ENCODE measurements at regions not wholly inside any gene's neighbourhood (a gene's known extent, or its start where the extent isn't known, plus 50 kb on each side); places are given as distances from the start of the nearest gene placed in this dataset.
A peak's percentile ranks its signal among the peaks of the same experiment; 100 is the strongest.

GRCh38 chr7:86949052-86949778 lies 110.2 kb downstream of the ELAPOR2 start:
- DNase-seq (ENCODE audit: low spot score) (no peak), FAIRE-seq (peak; percentile 56)

- DNase-seq (ENCODE audit: low spot score), result peak; percentile 46
- FAIRE-seq, result peak; percentile 9
Observed at GRCh38 chr7:86947929-86948328, 111.5 kb downstream of the ELAPOR2 start.

- no peak for DNase-seq (ENCODE audit: low spot score)
- FAIRE-seq, result no peak
Observed at GRCh38 chr7:86943447-86943846, 116.0 kb downstream of the ELAPOR2 start.

GRCh38 chr7:86942995-86943394 lies 116.5 kb downstream of the ELAPOR2 start:
- no peak for DNase-seq (ENCODE audit: low spot score)
- FAIRE-seq, result no peak

- DNase-seq (ENCODE audit: low spot score) (no peak), FAIRE-seq (no peak)
Observed at GRCh38 chr7:86942081-86942480, 117.4 kb downstream of the ELAPOR2 start.

- FAIRE-seq (peak; percentile 35), DNase-seq (ENCODE audit: low spot score) (peak; percentile 61)
Observed at GRCh38 chr7:86939197-86939814, 120.1 kb downstream of the ELAPOR2 start.

- DNase-seq (ENCODE audit: low spot score), result no peak
- no peak for FAIRE-seq
Observed at GRCh38 chr7:86937363-86937878, 122.0 kb downstream of the ELAPOR2 start.

- DNase-seq (ENCODE audit: low spot score) (no peak), FAIRE-seq (no peak)
Observed at GRCh38 chr7:86933295-86933845, 126.1 kb downstream of the ELAPOR2 start.

- DNase-seq (ENCODE audit: low spot score), result no peak
- no peak for FAIRE-seq
Observed at GRCh38 chr7:86932038-86932512, 127.4 kb downstream of the ELAPOR2 start.

GRCh38 chr7:86931439-86931838 lies 128.0 kb downstream of the ELAPOR2 start:
- no peak for DNase-seq (ENCODE audit: low spot score)
- FAIRE-seq, result no peak

- no peak for DNase-seq (ENCODE audit: low spot score)
- FAIRE-seq, result no peak
Observed at GRCh38 chr7:86930554-86931307, 128.7 kb downstream of the ELAPOR2 start.

GRCh38 chr7:86929293-86930109 lies 130.0 kb downstream of the ELAPOR2 start:
- no peak for DNase-seq (ENCODE audit: low spot score)
- FAIRE-seq, result peak; percentile 79

GRCh38 chr7:86928308-86928707 lies 131.1 kb downstream of the ELAPOR2 start:
- no peak for FAIRE-seq
- DNase-seq (ENCODE audit: low spot score), result no peak

GRCh38 chr7:86926732-86927131 lies 132.7 kb downstream of the ELAPOR2 start:
- peak; percentile 73 for DNase-seq (ENCODE audit: low spot score)
- no peak for FAIRE-seq

- no peak for DNase-seq (ENCODE audit: low spot score)
- FAIRE-seq, result no peak
Observed at GRCh38 chr7:86925221-86925620, 134.2 kb downstream of the ELAPOR2 start.

- DNase-seq (ENCODE audit: low spot score) (no peak), FAIRE-seq (no peak)
Observed at GRCh38 chr7:86923527-86923926, 135.9 kb downstream of the ELAPOR2 start.

- FAIRE-seq (no peak), DNase-seq (ENCODE audit: low spot score) (no peak)
Observed at GRCh38 chr7:86920154-86920553, 139.3 kb downstream of the ELAPOR2 start.

- no peak for FAIRE-seq
- no peak for DNase-seq (ENCODE audit: low spot score)
Observed at GRCh38 chr7:86918245-86918644, 141.2 kb downstream of the ELAPOR2 start.

GRCh38 chr7:86916277-86916825 lies 143.1 kb downstream of the ELAPOR2 start:
- no peak for DNase-seq (ENCODE audit: low spot score)
- no peak for FAIRE-seq

GRCh38 chr7:86914551-86914950 lies 144.9 kb downstream of the ELAPOR2 start:
- no peak for FAIRE-seq

More at GRCh38 chr7:86914551-86914950, 144.9 kb downstream of the ELAPOR2 start:
- peak; percentile 21 for DNase-seq (ENCODE audit: low spot score)
